ENCODE measurements at regions not wholly inside any gene's neighbourhood (a gene's known extent, or its start where the extent isn't known, plus 50 kb on each side); places are given as distances from the start of the nearest gene placed in this dataset.

- Histone ChIP-seq H3K36me3 (ENCODE audit: control insufficient read depth in 1 of 2, insufficient read depth in 2 of 2, low read length in 2 of 2) (no peaks in the 10 kb centered on the region), H2AFZ (ENCODE audit: insufficient read depth, low read length, poor library complexity) (no peak overlapping the region), H3K4me2 (ENCODE audit: low read length) (no peak overlapping the region), H4K91ac (ENCODE audit: low read depth, low read length) (no peak overlapping the region), H3K9ac (ENCODE audit: low read length) (no peak overlapping the region), H3K4me1 (ENCODE audit: control insufficient read depth in 1 of 2, insufficient read depth in 2 of 2, low read length in 2 of 2) (no peaks in the 10 kb centered on the region), H4K12ac (ENCODE audit: low read depth, low read length) (no peak overlapping the region), H3K79me1 (ENCODE audit: low read length) (no peaks in the 10 kb centered on the region), H2BK120ac (ENCODE audit: insufficient read depth, low read length, poor library complexity) (no peak overlapping the region), H3K27me3 (ENCODE audit: insufficient read depth, low read length) (no peaks in the 10 kb centered on the region), H3K23ac (ENCODE audit: low read length) (no peak overlapping the region), H3K9me3 (ENCODE audit: insufficient read depth, low read depth, low read length) (no peaks in the 10 kb centered on the region), H2AK5ac (ENCODE audit: low read length) (no peak overlapping the region), H3K27ac (ENCODE audit: low read depth, low read length) (no peak overlapping the region), H4K8ac (ENCODE audit: low read depth, low read length) (no peak overlapping the region), H3K4me3 (ENCODE audit: low read depth, low read length) (no peak overlapping the region), H3K18ac (ENCODE audit: low read length) (no peak overlapping the region), H2BK12ac (ENCODE audit: low read length) (no peak overlapping the region), H3K14ac (ENCODE audit: low read length) (no peak overlapping the region), H3K79me2 (ENCODE audit: control insufficient read depth, insufficient read depth, low read length, poor library complexity) (no peaks in the 10 kb centered on the region), H2BK5ac (ENCODE audit: low read depth, low read length, poor library complexity) (no peak overlapping the region), H3K4ac (ENCODE audit: low read depth, low read length) (no peak overlapping the region)
- no CpG with 5 or more reads among the region's 2 CpGs for WGBS (ENCODE audit: extremely low coverage, insufficient coverage, insufficient read length)
- no peak for DNase-seq
These were observed 620.0 kb upstream of the SLC39A10 start for GRCh38 chr2:195037045-195037444.

GRCh38 chr2:195031411-195031810 lies 625.6 kb upstream of the SLC39A10 start:
- H2BK5ac ChIP-seq (ENCODE audit: low read depth, low read length, poor library complexity) = no peak overlapping the region
- no peak overlapping the region for H3K27ac ChIP-seq (ENCODE audit: low read depth, low read length)
- no peaks in the 10 kb centered on the region for H3K36me3 ChIP-seq (ENCODE audit: control insufficient read depth in 1 of 2, insufficient read depth in 2 of 2, low read length in 2 of 2)
- no peak overlapping the region for H3K14ac ChIP-seq (ENCODE audit: low read length)
- no peak overlapping the region for H3K4me3 ChIP-seq (ENCODE audit: low read depth, low read length)
- H3K18ac ChIP-seq (ENCODE audit: low read length) = no peak overlapping the region
- no peak overlapping the region for H4K12ac ChIP-seq (ENCODE audit: low read depth, low read length)
- H2AK5ac ChIP-seq (ENCODE audit: low read length) = no peak overlapping the region
- no peak overlapping the region for H4K8ac ChIP-seq (ENCODE audit: low read depth, low read length)
- H3K4me2 ChIP-seq (ENCODE audit: low read length) = no peak overlapping the region
- no peak overlapping the region for H4K91ac ChIP-seq (ENCODE audit: low read depth, low read length)
- no peaks in the 10 kb centered on the region for H3K4me1 ChIP-seq (ENCODE audit: control insufficient read depth in 1 of 2, insufficient read depth in 2 of 2, low read length in 2 of 2)
- H2AFZ ChIP-seq (ENCODE audit: insufficient read depth, low read length, poor library complexity) = no peak overlapping the region
- H2BK12ac ChIP-seq (ENCODE audit: low read length) = no peak overlapping the region
- H3K4ac ChIP-seq (ENCODE audit: low read depth, low read length) = no peak overlapping the region
- no peaks in the 10 kb centered on the region for H3K79me2 ChIP-seq (ENCODE audit: control insufficient read depth, insufficient read depth, low read length, poor library complexity)
- no peaks in the 10 kb centered on the region for H3K9me3 ChIP-seq (ENCODE audit: insufficient read depth, low read depth, low read length)
- WGBS (ENCODE audit: extremely low coverage, insufficient coverage, insufficient read length) = no CpG with 5 or more reads among the region's 1 CpG
- H3K27me3 ChIP-seq (ENCODE audit: insufficient read depth, low read length) = no peaks in the 10 kb centered on the region
- H3K23ac ChIP-seq (ENCODE audit: low read length) = no peak overlapping the region
- H3K9ac ChIP-seq (ENCODE audit: low read length) = no peak overlapping the region
- H2BK120ac ChIP-seq (ENCODE audit: insufficient read depth, low read length, poor library complexity) = no peak overlapping the region
- H3K79me1 ChIP-seq (ENCODE audit: low read length) = no peaks in the 10 kb centered on the region
- no peak for DNase-seq

GRCh38 chr2:195029804-195030654 lies 627.0 kb upstream of the SLC39A10 start:
- no peaks in the 10 kb centered on the region for H3K9me3 ChIP-seq (ENCODE audit: insufficient read depth, low read depth, low read length)
- no peak overlapping the region for H3K4me2 ChIP-seq (ENCODE audit: low read length)
- H4K91ac ChIP-seq (ENCODE audit: low read depth, low read length) = no peak overlapping the region
- H3K23ac ChIP-seq (ENCODE audit: low read length) = no peak overlapping the region
- no peak overlapping the region for H3K4me3 ChIP-seq (ENCODE audit: low read depth, low read length)
- H2BK12ac ChIP-seq (ENCODE audit: low read length) = no peak overlapping the region
- H3K14ac ChIP-seq (ENCODE audit: low read length) = no peak overlapping the region
- no peak overlapping the region for H4K8ac ChIP-seq (ENCODE audit: low read depth, low read length)
- no peaks in the 10 kb centered on the region for H3K79me1 ChIP-seq (ENCODE audit: low read length)
- no peak overlapping the region for H3K18ac ChIP-seq (ENCODE audit: low read length)
- H2BK120ac ChIP-seq (ENCODE audit: insufficient read depth, low read length, poor library complexity) = no peak overlapping the region
- DNase-seq = no peak
- H2AK5ac ChIP-seq (ENCODE audit: low read length) = no peak overlapping the region
- H4K12ac ChIP-seq (ENCODE audit: low read depth, low read length) = no peak overlapping the region
- no peak overlapping the region for H2BK5ac ChIP-seq (ENCODE audit: low read depth, low read length, poor library complexity)
- no CpG with 5 or more reads among the region's 4 CpGs for WGBS (ENCODE audit: extremely low coverage, insufficient coverage, insufficient read length)
- no peaks in the 10 kb centered on the region for H3K4me1 ChIP-seq (ENCODE audit: control insufficient read depth in 1 of 2, insufficient read depth in 2 of 2, low read length in 2 of 2)
- no peak overlapping the region for H3K27ac ChIP-seq (ENCODE audit: low read depth, low read length)
- H3K27me3 ChIP-seq (ENCODE audit: insufficient read depth, low read length) = no peaks in the 10 kb centered on the region
- no peaks in the 10 kb centered on the region for H3K36me3 ChIP-seq (ENCODE audit: control insufficient read depth in 1 of 2, insufficient read depth in 2 of 2, low read length in 2 of 2)
- H3K4ac ChIP-seq (ENCODE audit: low read depth, low read length) = no peak overlapping the region
- H3K9ac ChIP-seq (ENCODE audit: low read length) = no peak overlapping the region
- no peaks in the 10 kb centered on the region for H3K79me2 ChIP-seq (ENCODE audit: control insufficient read depth, insufficient read depth, low read length, poor library complexity)
- no peak overlapping the region for H2AFZ ChIP-seq (ENCODE audit: insufficient read depth, low read length, poor library complexity)

GRCh38 chr2:195027947-195028346 lies 629.1 kb upstream of the SLC39A10 start:
- no peaks in the 10 kb centered on the region for H3K36me3 ChIP-seq (ENCODE audit: control insufficient read depth in 1 of 2, insufficient read depth in 2 of 2, low read length in 2 of 2)
- H4K12ac ChIP-seq (ENCODE audit: low read depth, low read length) = no peak overlapping the region
- no peak overlapping the region for H3K4me2 ChIP-seq (ENCODE audit: low read length)
- no peaks in the 10 kb centered on the region for H3K4me1 ChIP-seq (ENCODE audit: control insufficient read depth in 1 of 2, insufficient read depth in 2 of 2, low read length in 2 of 2)
- DNase-seq = no peak
- H3K27me3 ChIP-seq (ENCODE audit: insufficient read depth, low read length) = no peaks in the 10 kb centered on the region
- H3K14ac ChIP-seq (ENCODE audit: low read length) = no peak overlapping the region
- H2AK5ac ChIP-seq (ENCODE audit: low read length) = no peak overlapping the region
- H4K91ac ChIP-seq (ENCODE audit: low read depth, low read length) = no peak overlapping the region
- no peaks in the 10 kb centered on the region for H3K79me2 ChIP-seq (ENCODE audit: control insufficient read depth, insufficient read depth, low read length, poor library complexity)
- no peak overlapping the region for H2BK5ac ChIP-seq (ENCODE audit: low read depth, low read length, poor library complexity)
- H3K79me1 ChIP-seq (ENCODE audit: low read length) = no peaks in the 10 kb centered on the region
- no peak overlapping the region for H2BK12ac ChIP-seq (ENCODE audit: low read length)
- no peak overlapping the region for H3K4me3 ChIP-seq (ENCODE audit: low read depth, low read length)
- H3K9ac ChIP-seq (ENCODE audit: low read length) = no peak overlapping the region
- H3K18ac ChIP-seq (ENCODE audit: low read length) = no peak overlapping the region
- no peak overlapping the region for H2BK120ac ChIP-seq (ENCODE audit: insufficient read depth, low read length, poor library complexity)
- WGBS (ENCODE audit: extremely low coverage, insufficient coverage, insufficient read length) = no CpG with 5 or more reads among the region's 4 CpGs
- no peak overlapping the region for H3K27ac ChIP-seq (ENCODE audit: low read depth, low read length)
- no peak overlapping the region for H3K4ac ChIP-seq (ENCODE audit: low read depth, low read length)
- H4K8ac ChIP-seq (ENCODE audit: low read depth, low read length) = no peak overlapping the region
- no peaks in the 10 kb centered on the region for H3K9me3 ChIP-seq (ENCODE audit: insufficient read depth, low read depth, low read length)
- no peak overlapping the region for H2AFZ ChIP-seq (ENCODE audit: insufficient read depth, low read length, poor library complexity)
- no peak overlapping the region for H3K23ac ChIP-seq (ENCODE audit: low read length)

Data from trophoblast cell (in vitro differentiated cells and primary cell).